ENCODE measurements at regions not wholly inside any gene's neighbourhood (a gene's known extent, or its start where the extent isn't known, plus 50 kb on each side); places are given as distances from the start of the nearest gene placed in this dataset.

DNA sequence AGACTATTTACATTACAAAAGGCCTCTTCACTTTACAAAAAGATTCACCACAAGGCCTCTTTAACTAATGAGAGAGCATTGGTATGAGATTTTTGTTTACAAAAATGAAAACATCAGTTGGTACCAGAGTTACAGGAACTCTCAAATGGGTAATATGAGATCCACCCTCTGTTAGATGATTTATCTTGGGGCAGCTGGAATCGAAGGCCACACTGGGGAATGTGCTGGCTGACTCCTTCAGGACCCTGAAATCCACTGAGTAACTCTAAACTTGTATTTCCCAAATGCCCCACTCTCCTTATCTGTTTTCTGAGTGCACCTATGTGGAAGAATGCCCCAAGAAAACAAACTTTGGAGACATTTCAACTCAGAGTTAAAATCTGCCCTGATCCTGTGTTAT lies 232.9 kb upstream of the F9 start:
- no peak overlapping the region for H3K27ac ChIP-seq
- no peak for DNase-seq (ENCODE audit: low read depth, low spot score)

DNA sequence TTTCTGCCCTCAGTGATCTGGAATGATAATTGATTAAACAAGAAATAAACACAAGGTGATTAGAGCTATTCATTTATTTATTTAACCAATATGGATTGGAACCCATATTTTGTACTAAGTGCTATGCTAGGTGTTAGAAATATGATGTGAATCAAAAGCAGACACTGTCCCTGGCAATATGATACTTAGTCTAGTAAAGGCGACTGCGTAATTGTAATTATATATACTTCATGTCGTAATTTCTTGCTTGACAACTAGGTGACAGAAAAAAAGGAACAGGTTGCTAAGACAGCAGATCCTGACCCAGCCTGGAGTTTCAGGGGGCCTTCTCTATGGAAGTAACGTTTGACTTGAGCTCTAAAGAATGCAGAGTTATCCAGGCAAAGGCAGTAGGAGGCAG lies 236.5 kb upstream of the F9 start:
- H3K27ac ChIP-seq = no peak overlapping the region
- DNase-seq (ENCODE audit: low read depth, low spot score) = no peak

DNA sequence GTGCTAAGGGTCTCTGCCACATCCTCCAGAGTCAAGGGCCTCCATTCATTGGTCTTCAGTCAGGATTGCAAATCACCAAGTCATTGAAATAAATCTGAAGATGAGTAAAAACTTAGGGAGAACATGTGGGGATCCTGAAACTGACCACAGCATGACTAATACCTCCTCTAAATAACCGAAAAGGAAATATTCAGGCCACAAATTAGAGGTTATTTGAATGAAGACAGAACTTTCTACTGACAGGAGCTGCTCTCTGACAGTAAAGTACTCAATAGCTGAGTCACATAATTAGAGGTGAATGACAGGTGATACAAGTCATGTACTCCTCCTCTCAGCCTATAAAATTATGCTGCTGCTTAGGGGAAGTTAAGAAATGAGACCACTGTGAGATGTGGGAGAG lies 240.2 kb upstream of the F9 start:
- no peak overlapping the region for H3K27ac ChIP-seq
- DNase-seq (ENCODE audit: low read depth, low spot score) = no peak

- H3K27ac ChIP-seq = no peak overlapping the region
- DNase-seq (ENCODE audit: low read depth, low spot score) = no peak
Measured at GRCh38 chrX:139287155-139287924, 243.2 kb upstream of the F9 start.

GRCh38 chrX:139286342-139286741 lies 244.2 kb upstream of the F9 start:
- H3K27ac ChIP-seq = no peak overlapping the region
- no peak for DNase-seq (ENCODE audit: low read depth, low spot score)

GRCh38 chrX:139267851-139268250 lies 262.7 kb upstream of the F9 start:
- DNase-seq (ENCODE audit: low read depth, low spot score) = no peak
- no peak overlapping the region for H3K27ac ChIP-seq

- H3K27ac ChIP-seq = no peak overlapping the region
- no peak for DNase-seq (ENCODE audit: low read depth, low spot score)
Measured at GRCh38 chrX:139246295-139246694, 284.2 kb upstream of the F9 start.

DNA sequence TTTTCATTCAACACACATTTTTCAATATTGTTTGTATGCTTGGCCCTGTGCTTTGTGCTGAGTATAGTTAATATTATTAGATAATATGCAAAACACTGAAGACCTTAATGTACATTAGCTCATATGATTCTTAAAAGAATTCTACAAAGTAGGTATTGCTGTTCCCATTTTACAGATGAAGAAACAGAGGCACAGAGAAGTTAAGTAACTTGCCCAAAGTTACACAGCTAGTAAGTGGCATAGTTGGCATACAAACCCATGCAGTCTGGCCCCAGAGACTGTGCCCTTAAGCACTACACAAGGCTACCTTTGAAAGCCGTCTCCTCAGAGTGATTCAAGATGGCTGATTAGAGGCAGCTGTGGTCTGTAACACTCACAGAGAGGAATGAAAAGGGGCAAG lies 293.4 kb upstream of the F9 start:
- H3K27ac ChIP-seq = no peak overlapping the region

DNA sequence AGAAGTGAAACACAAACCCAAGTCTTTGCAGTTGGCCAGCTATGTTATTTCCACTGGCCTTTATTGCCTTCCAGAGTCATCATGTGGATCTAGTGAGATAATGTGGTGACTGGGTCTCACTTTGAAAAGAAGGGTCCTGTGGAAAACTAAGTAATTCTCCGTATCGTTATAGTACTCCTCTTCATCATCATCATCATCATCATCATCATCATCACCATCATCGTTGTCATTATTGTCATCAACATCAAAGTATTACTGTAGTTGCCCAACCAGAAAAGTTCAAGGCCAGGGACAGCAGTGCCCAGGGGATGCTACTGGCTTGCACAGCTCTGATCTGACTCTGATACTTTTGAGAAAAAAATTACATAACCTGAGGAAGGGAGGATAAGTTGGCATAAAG lies 295.6 kb upstream of the F9 start:
- no peak overlapping the region for H3K27ac ChIP-seq
- DNase-seq (ENCODE audit: low read depth, low spot score) = no peak

More for the DNA sequence above, 293.4 kb upstream of the F9 start:
- DNase-seq (ENCODE audit: low read depth, low spot score) = no peak

GRCh38 chrX:139224953-139225665 lies 305.4 kb upstream of the F9 start:
- H3K27ac ChIP-seq = no peak overlapping the region
- no peak for DNase-seq (ENCODE audit: low read depth, low spot score)

DNA sequence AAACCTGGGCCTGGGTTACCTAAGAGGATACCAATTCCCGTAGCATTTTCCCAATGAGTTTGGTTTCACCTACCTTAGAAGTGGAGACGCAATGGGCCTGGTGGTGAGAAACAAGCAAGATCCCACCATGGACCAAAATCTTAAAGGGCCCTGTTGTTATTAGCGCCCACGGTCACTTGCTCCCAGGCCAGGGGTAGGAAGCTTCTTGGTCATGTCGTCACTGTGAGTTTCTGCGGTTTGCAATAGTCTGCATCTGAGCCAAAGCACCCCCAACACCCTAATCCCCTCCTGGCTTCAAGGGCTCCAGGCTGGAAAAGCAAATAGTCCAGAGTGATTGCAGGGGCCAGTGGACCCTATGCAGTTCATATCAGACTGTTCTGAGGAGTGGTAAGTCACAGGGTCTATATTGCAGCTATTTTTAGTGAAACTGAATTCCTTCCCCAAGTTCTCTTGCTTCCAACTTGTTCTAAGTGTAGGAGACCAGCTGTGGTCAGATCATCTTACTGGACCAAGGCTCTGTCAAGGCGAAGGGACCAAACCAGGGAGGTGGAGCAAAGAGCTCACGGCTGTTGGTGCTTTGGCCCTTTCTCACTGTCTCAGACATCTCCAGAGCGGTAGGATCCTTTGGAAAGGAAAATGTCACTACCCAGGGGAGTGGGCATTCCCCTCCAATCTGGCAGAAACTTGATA lies 307.9 kb upstream of the F9 start:
- no peak for DNase-seq (ENCODE audit: low read depth, low spot score)
- H3K27ac ChIP-seq = no peak overlapping the region

DNA sequence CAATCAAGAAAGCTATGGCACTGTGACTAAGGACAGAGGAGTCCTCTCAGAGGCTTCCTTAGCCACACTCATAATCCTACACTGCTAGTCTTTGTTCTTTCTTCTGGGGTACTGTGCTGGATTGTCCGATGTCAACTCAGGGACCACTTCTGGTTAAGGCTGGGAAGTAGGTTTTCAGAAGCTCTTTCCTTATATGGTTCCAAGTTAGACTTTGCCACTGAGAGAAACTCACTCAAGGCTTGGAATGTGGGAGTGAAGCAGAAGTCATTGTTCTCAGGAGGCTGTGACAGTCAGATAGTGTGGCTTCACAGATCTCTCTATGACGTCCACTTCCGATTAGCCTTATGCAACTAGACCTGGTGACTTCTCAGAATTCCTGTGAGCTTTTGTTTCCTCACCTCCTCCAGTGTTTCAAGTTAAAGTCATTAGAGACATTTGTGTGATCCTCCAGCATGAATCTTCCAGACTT lies 317.3 kb upstream of the F9 start:
- DNase-seq (ENCODE audit: low read depth, low spot score) = no peak
- no peak overlapping the region for H3K27ac ChIP-seq

DNA sequence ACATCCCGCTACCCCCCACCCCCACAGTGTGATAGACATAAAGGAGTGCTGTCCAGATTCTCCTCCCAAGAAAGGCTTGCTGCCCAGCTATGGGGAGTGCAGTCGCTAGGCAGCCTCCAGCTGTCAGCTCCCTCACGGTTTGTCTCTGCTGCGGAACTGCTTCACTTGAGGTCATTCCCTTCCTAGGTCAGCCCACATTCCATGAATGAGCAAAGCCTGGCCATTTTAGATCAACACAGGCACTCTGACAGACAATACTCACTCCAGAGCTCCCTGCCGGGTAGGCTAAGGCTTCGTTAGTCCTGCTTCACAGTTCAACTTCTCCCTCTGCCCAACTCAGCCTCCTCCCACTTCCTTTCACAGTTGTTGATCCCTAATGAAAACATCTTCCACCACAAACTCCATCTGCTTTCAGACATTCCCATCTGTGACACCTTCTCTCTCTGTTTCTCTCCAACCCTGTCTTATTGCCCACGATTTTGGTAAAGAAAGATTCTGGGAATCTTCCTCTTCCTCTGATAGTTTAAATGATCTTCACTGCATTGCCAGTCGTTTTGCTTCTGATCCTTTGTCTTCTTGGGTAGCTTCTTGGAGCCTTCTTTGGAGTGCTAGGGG lies 318.9 kb upstream of the F9 start:
- H3K27ac ChIP-seq = no peak overlapping the region
- DNase-seq (ENCODE audit: low read depth, low spot score) = no peak

DNA sequence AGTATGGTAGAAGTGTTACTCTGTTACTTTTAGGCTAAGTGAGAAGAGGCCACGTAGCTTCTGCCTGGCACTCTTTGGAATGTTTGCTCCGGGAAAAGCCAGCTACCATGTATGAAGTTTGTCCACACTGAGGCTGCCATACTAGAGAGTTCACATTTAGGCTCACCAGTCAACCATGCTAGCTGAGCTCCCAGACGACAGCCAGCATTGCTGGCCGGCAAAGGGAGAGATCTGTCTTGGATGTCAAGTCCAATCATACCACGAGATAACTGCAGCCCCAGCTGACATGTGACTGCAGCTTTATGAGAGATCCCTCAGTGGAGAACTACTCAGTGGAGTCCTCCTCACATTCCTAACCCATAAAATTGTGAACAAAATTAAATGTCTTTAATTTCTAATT lies 321.2 kb upstream of the F9 start:
- no peak overlapping the region for H3K27ac ChIP-seq
- DNase-seq (ENCODE audit: low read depth, low spot score) = no peak

GRCh38 chrX:139207655-139208054 lies 322.9 kb upstream of the F9 start:
- no peak overlapping the region for H3K27ac ChIP-seq
- no peak for DNase-seq (ENCODE audit: low read depth, low spot score)

DNA sequence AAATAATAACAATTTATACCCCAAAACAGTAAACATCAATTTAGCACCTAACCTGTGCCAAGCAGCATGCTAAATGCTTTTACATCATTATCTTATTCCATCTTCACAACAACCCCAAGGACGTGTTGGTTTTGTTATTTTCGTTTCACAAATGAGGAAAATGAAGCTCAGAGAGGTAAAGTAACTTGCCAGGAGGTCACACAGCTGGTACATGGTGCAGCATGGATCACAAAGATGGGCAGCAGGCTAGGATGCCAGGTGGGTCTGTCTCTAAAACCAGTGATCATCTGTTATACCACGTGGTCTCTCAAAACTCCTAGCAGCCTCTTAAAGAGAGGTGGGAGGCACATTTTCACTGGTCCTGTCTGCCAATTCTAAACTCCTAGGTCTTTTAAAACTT lies 323.6 kb upstream of the F9 start:
- DNase-seq (ENCODE audit: low read depth, low spot score) = no peak
- no peak overlapping the region for H3K27ac ChIP-seq

- H3K27ac ChIP-seq = no peak overlapping the region
- DNase-seq (ENCODE audit: low read depth, low spot score) = no peak
Measured at GRCh38 chrX:139204898-139205667, 325.5 kb upstream of the F9 start.

GRCh38 chrX:139204571-139204897 lies 326.0 kb upstream of the F9 start:
- no peak for DNase-seq (ENCODE audit: low read depth, low spot score)

DNA sequence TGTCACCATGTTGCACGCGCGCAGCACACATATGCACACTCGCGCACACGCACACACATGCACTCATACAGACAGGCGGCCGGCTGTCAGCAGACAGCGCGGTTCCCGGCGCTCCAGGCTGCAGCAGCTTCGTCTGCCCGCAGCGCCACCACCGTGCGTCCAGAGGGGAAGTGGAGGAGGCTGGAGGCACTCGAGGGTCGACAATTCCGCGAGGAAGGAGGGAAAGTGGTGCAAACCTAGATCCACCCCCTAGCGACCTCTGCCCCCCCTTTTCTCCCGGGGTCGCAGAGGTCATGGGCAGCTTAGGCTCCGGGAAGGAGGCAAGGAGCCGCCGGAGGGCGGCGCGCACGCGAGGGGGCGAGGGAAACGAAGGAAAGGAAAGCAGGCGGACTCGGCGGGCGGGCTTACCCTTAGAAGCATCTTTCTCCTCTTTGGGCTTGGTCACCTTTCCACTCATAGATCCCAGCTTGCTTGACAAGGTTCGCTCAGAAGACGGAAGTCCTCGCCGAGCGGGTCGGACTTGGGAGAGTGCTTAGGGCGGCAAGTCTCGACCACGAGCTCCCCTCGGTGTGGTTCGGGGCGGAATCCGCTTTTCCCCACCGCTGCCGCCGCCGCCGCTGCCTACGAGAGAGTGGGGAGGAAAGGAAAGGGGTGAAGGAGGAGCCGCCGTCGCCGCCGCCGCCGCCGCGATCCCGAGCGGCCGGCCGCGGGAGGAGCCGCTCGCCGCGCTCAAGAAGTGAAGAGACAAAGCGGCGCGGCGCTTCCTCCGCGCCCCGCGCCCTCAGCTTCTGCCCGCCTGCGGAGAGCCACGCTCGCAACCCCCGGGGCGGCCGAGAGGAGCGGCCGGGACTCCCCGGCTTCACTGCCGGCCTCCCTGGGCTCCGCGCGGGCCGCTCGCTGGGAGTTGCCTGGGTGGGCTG lies 326.6 kb upstream of the F9 start:
- DNase-seq (ENCODE audit: low read depth, low spot score) = no peak
- no peak overlapping the region for H3K27ac ChIP-seq

More at GRCh38 chrX:139204571-139204897, 326.0 kb upstream of the F9 start:
- H3K27ac ChIP-seq = no peak overlapping the region
